Nephron (organoid): ENCODE measurements at regions not wholly inside any gene's neighbourhood (a gene's known extent, or its start where the extent isn't known, plus 50 kb on each side); places are given as distances from the start of the nearest gene placed in this dataset.

Experiments
- H3K27ac Mint-ChIP-seq, 3 experiments: 2 replicates each; pipeline ENCODE4 v1.8.0; 2020; ENCODE audit warnings: mixed read lengths in 3 of 3, mild to moderate bottlenecking in 2 of 3, moderate library complexity in 1 of 3
- H3K27me3 Mint-ChIP-seq: 2 replicates; pipeline ENCODE4 v1.8.0; 2021; ENCODE audit warnings: low read depth, mild to moderate bottlenecking, moderate library complexity, mixed read lengths
- H3K36me3 Mint-ChIP-seq: 2 replicates; pipeline ENCODE4 v1.8.0; 2020; ENCODE audit warnings: low read depth, mixed read lengths
- H3K4me1 Mint-ChIP-seq: 2 replicates; pipeline ENCODE4 v1.8.0; 2020; ENCODE audit warnings: mixed read lengths
- H3K4me3 Mint-ChIP-seq, 3 experiments: 2 replicates each; pipeline ENCODE4 v1.8.0; 2020; ENCODE audit warnings: mild to moderate bottlenecking in 3 of 3, mixed read lengths in 3 of 3, moderate library complexity in 2 of 3
- H3K9me3 Mint-ChIP-seq: 2 replicates; pipeline ENCODE4 v1.8.0; 2020; ENCODE audit warnings: mixed read lengths
- CTCF ChIP-seq, 3 experiments: fragments of 200-600 bp; sonication (generic); IDR thresholded peaks; one replicate each; pipeline ENCODE4 v1.5.0; 2021; ENCODE audit warnings: antibody characterized with exemption in 3 of 3; ENCODE audit not compliant: unreplicated experiment in 3 of 3

- Mint-ChIP-seq H3K36me3 (no peaks in the 10 kb centered on the region), H3K9me3 (peaks cover 8% of the 10 kb centered on the region), H3K27ac (no peak overlapping the region), H3K4me1 (no peaks in the 10 kb centered on the region), H3K4me3 (no peak overlapping the region), H3K27me3 (no peaks in the 10 kb centered on the region)
- TF ChIP-seq CTCF (IDR thresholded peaks at IDR 0.05; ENCODE audit: unreplicated experiment in 3 of 3), result no peak
These were observed 146.8 kb upstream of the KCNJ3 start for GRCh38 chr2:154551649-154552048.

GRCh38 chr2:154554046-154554445 is 144.4 kb upstream of the KCNJ3 start:
- no peaks in the 10 kb centered on the region for H3K36me3 Mint-ChIP-seq
- no peak overlapping the region for H3K4me3 Mint-ChIP-seq
- TF ChIP-seq CTCF (IDR thresholded peaks at IDR 0.05; ENCODE audit: unreplicated experiment in 3 of 3), result no peak
- H3K4me1 Mint-ChIP-seq, result no peaks in the 10 kb centered on the region
- no peak overlapping the region for H3K27ac Mint-ChIP-seq
- H3K27me3 Mint-ChIP-seq, result no peaks in the 10 kb centered on the region
- no peaks in the 10 kb centered on the region for H3K9me3 Mint-ChIP-seq

- H3K27me3 Mint-ChIP-seq, result no peaks in the 10 kb centered on the region
- H3K36me3 Mint-ChIP-seq, result no peaks in the 10 kb centered on the region
These were observed 142.8 kb upstream of the KCNJ3 start for GRCh38 chr2:154555710-154556109.

GRCh38 chr2:154556146-154556545 is 142.3 kb upstream of the KCNJ3 start:
- Mint-ChIP-seq H3K36me3 (no peaks in the 10 kb centered on the region), H3K27me3 (no peaks in the 10 kb centered on the region), H3K4me1 (no peaks in the 10 kb centered on the region), H3K27ac (no peak overlapping the region), H3K4me3 (no peak overlapping the region), H3K9me3 (no peaks in the 10 kb centered on the region)
- no peak for TF ChIP-seq CTCF (IDR thresholded peaks at IDR 0.05; ENCODE audit: unreplicated experiment in 3 of 3)

More at GRCh38 chr2:154555710-154556109, 142.8 kb upstream of the KCNJ3 start:
- no peaks in the 10 kb centered on the region for H3K9me3 Mint-ChIP-seq
- H3K4me3 Mint-ChIP-seq, result no peak overlapping the region
- no peak overlapping the region for H3K27ac Mint-ChIP-seq
- TF ChIP-seq CTCF (IDR thresholded peaks at IDR 0.05; ENCODE audit: unreplicated experiment in 3 of 3), result no peak
- H3K4me1 Mint-ChIP-seq, result no peaks in the 10 kb centered on the region

- no peak for TF ChIP-seq CTCF (IDR thresholded peaks at IDR 0.05; ENCODE audit: unreplicated experiment in 3 of 3)
- Mint-ChIP-seq H3K9me3 (no peaks in the 10 kb centered on the region), H3K27ac (no peak overlapping the region), H3K36me3 (no peaks in the 10 kb centered on the region), H3K27me3 (no peaks in the 10 kb centered on the region), H3K4me1 (no peaks in the 10 kb centered on the region), H3K4me3 (no peak overlapping the region)
These were observed 141.9 kb upstream of the KCNJ3 start for GRCh38 chr2:154556607-154557006.

GRCh38 chr2:154557906-154558305 is 140.6 kb upstream of the KCNJ3 start:
- H3K27me3 Mint-ChIP-seq, result no peaks in the 10 kb centered on the region
- H3K9me3 Mint-ChIP-seq, result no peaks in the 10 kb centered on the region
- H3K36me3 Mint-ChIP-seq, result no peaks in the 10 kb centered on the region
- H3K27ac Mint-ChIP-seq, result no peak overlapping the region
- no peaks in the 10 kb centered on the region for H3K4me1 Mint-ChIP-seq
- H3K4me3 Mint-ChIP-seq, result no peak overlapping the region
- no peak for TF ChIP-seq CTCF (IDR thresholded peaks at IDR 0.05; ENCODE audit: unreplicated experiment in 3 of 3)
